Spleen (tissue), 11 donors: ENCODE measurements at regions not wholly inside any gene's neighbourhood (a gene's known extent, or its start where the extent isn't known, plus 50 kb on each side); places are given as distances from the start of the nearest gene placed in this dataset.

Experiments
- DNase-seq: peaks from one replicate; pipeline ENCODE4 v3.0.0-alpha.2; 2020
- H3K27ac ChIP-seq, 8 donors: fragments of 200-600 bp; sonication (generic) in 7 of 8; 1 replicate in 4 of 8; 2 replicates in 4 of 8; pipeline versions ENCODE4 v1.5.0 to v1.8.0; 2016 to 2021; ENCODE audit warnings: inconsistent platforms in 4 of 8, mild to moderate bottlenecking in 4 of 8, moderate library complexity in 1 of 8
- H3K27me3 ChIP-seq, 7 donors: fragments of 200-600 bp; sonication (generic) in 6 of 7; replicated peaks in 1 of 7; 1 replicate in 4 of 7; 2 replicates in 3 of 7; pipeline versions ENCODE4 v1.5.0 to v1.8.0; 2016 to 2021; ENCODE audit warnings: inconsistent platforms in 3 of 7, mild to moderate bottlenecking in 1 of 7
- H3K36me3 ChIP-seq, 6 donors: fragments of 200-600 bp; sonication (generic) in 5 of 6; 1 replicate in 4 of 6; 2 replicates in 2 of 6; pipeline versions ENCODE4 v1.5.0 to v1.8.0; 2016 to 2021; ENCODE audit warnings: inconsistent platforms in 2 of 6
- H3K4me1 ChIP-seq, 6 donors: fragments of 200-600 bp; sonication (generic) in 5 of 6; 1 replicate in 3 of 6; 2 replicates in 3 of 6; pipeline versions ENCODE4 v1.5.0 to v1.8.0; 2016 to 2021; ENCODE audit warnings: inconsistent platforms in 3 of 6
- H3K4me3 ChIP-seq, 8 donors: fragments of 200-600 bp; sonication (generic) in 7 of 8; 1 replicate in 4 of 8; 2 replicates in 4 of 8; pipeline versions ENCODE4 v1.5.0 to v1.8.0; 2016 to 2021; ENCODE audit warnings: inconsistent platforms in 4 of 8, mild to moderate bottlenecking in 4 of 8, moderate library complexity in 2 of 8
- H3K9me3 ChIP-seq, 8 donors: fragments of 200-600 bp; sonication (generic) in 7 of 8; 1 replicate in 4 of 8; 2 replicates in 4 of 8; pipeline versions ENCODE4 v1.5.0 to v1.8.0; 2016 to 2021; ENCODE audit warnings: inconsistent platforms in 4 of 8
- CTCF ChIP-seq, 11 experiments: fragments of 200-600 bp in 7 of 11; fragments of 450-650 bp in 4 of 11; sonication (generic) in 4 of 11; IDR thresholded peaks in 8 of 11; conservative IDR thresholded peaks in 3 of 11; 1 replicate in 7 of 11; 2 replicates in 4 of 11; pipeline versions ENCODE4 v1.4.0 to v1.8.0; 2016 to 2021; ENCODE audit warnings: antibody characterized with exemption in 11 of 11, inconsistent platforms in 4 of 11, mild to moderate bottlenecking in 1 of 11
- POLR2A ChIP-seq, 3 donors: fragments of 450-650 bp; IDR thresholded peaks; one replicate each; pipeline ENCODE4 v1.5.1; 2017; ENCODE audit warnings: antibody characterized with exemption in 3 of 3, mild to moderate bottlenecking in 1 of 3
- POLR2AphosphoS5 ChIP-seq, 3 donors: sonication (generic); formaldehyde crosslinking; IDR thresholded peaks; one replicate each; pipeline ENCODE4 v1.5.1; 2017; ENCODE audit warnings: antibody characterized with exemption in 3 of 3
- WGBS, 5 donors: extraction: QIAGEN DNeasy Blood & Tissue Kit in 3 of 5; methylation state at CpG; one replicate each; pipeline versions ENCODE4 v1.1.5 to v1.1.7; 2013 to 2018; 5-methylcytosine and 5-hydroxymethylcytosine counted together
- intact Hi-C: fragments of 100-400 bp; cut with DNase I; formaldehyde crosslinking; loops from one replicate; pipeline ENCODE4 v1.15.0; 2023; ENCODE audit warnings: low total_unique reads
- donor health status: healthy with polysubstance abuse.
- donor health status: DM: no; HTN: no; CAD: no; lungs with moderate emphysema.
- donor health status: DM: no; HTN: no; CAD: no.
- donor health status: Bipolar disorder and iron deficiency.
- donor health status: healthy.
- donor health status: DM: no; HTN: no; CAD: no.
- donor health status: DM: yes; HTN: yes; CAD: no.

GRCh38 chr18:56298935-56299334 is 339.5 kb downstream of the TXNL1 start:
- no peak for TF ChIP-seq CTCF (IDR thresholded peaks at IDR 0.05 in 8 of 11, conservative IDR thresholded peaks at IDR 0.05 in 3 of 11)
- TF ChIP-seq POLR2AphosphoS5 (IDR thresholded peaks at IDR 0.05), result no peak
- no peak for TF ChIP-seq POLR2A (IDR thresholded peaks at IDR 0.05)
- DNase-seq, result no peak
- WGBS, 5 donors, result 79 to 90% (median 86%) methylated on average over 1 of the region's 1 CpG

DNA sequence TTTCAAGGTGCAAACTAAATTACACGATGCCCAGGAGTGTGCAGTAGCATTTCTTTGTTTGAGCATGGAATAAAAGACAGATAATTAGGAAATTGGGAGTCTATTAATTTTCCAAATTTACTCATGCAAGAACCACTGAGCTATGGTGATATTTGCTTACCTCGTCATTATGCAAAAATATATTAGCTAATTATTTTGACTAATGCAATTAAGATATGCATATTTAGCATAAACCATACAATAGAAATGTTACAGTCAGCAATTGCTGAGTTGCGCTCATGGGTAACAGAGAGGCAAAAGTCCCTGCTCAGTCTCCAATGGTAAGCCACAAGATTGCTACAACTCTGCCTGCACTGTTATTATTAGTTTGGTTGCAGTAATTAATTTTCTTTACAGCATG is 342.0 kb downstream of the TXNL1 start:
- Histone ChIP-seq H3K4me1 (peaks cover 0 to 7% (median 0%) of the 10 kb centered on the region in 6 donors), H3K4me3 (no peak overlapping the region), H3K36me3 (no peaks in the 10 kb centered on the region), H3K27ac (no peak overlapping the region), H3K9me3 (no peaks in the 10 kb centered on the region), H3K27me3 (no peaks in the 10 kb centered on the region)
- DNase-seq, result no peak
- intact Hi-C loops, result no loop called here
- no peak for TF ChIP-seq POLR2A (IDR thresholded peaks at IDR 0.05)
- no peak for TF ChIP-seq CTCF (IDR thresholded peaks at IDR 0.05 in 8 of 11, conservative IDR thresholded peaks at IDR 0.05 in 3 of 11)
- no peak for TF ChIP-seq POLR2AphosphoS5 (IDR thresholded peaks at IDR 0.05)
- WGBS, 5 donors, result 87 to 96% (median 93%) methylated on average over 3 of the region's 3 CpGs

More at GRCh38 chr18:56298935-56299334, 339.5 kb downstream of the TXNL1 start:
- Histone ChIP-seq H3K4me3 (no peak overlapping the region), H3K4me1 (peaks cover 0 to 7% (median 0%) of the 10 kb centered on the region in 6 donors), H3K27me3 (no peaks in the 10 kb centered on the region), H3K36me3 (no peaks in the 10 kb centered on the region), H3K27ac (no peak overlapping the region), H3K9me3 (no peaks in the 10 kb centered on the region)
- intact Hi-C loops, result no loop called here

- intact Hi-C loops, result no loop called here
- TF ChIP-seq POLR2A (IDR thresholded peaks at IDR 0.05) (no peak), CTCF (IDR thresholded peaks at IDR 0.05 in 8 of 11, conservative IDR thresholded peaks at IDR 0.05 in 3 of 11) (no peak), POLR2AphosphoS5 (IDR thresholded peaks at IDR 0.05) (no peak)
- peaks cover 0 to 7% (median 0%) of the 10 kb centered on the region in 6 donors for H3K4me1 ChIP-seq
- no peak for DNase-seq
- 23 to 37% (median 26%) methylated on average over 5 of the region's 5 CpGs for WGBS, 5 donors
- no peaks in the 10 kb centered on the region for H3K9me3 ChIP-seq
- no peaks in the 10 kb centered on the region for H3K27me3 ChIP-seq
- H3K27ac ChIP-seq, result no peak overlapping the region
- H3K4me3 ChIP-seq, result no peak overlapping the region
- H3K36me3 ChIP-seq, result no peaks in the 10 kb centered on the region
These were observed 343.8 kb downstream of the TXNL1 start for GRCh38 chr18:56294484-56295183.

DNA sequence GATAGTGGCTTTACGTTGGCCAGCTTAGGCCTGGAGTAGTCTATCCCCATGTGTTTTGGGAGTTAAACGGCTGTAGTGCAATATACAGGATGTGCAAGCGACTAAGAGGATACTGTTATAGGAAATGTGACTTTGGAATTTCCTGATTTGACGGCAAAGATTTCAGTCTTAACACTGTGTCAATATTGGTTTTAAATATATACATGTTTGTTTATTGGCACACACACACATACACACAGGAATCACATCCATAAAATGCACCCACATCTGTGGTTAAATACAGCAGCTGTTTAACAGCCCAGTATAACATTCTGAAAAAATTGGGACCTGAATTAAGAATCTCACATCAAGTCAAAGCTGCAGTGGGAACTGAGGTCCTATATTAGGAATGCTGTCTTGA is 347.1 kb downstream of the TXNL1 start:
- H3K9me3 ChIP-seq, result no peaks in the 10 kb centered on the region
- H3K4me1 ChIP-seq, result peaks cover 0 to 7% (median 0%) of the 10 kb centered on the region in 6 donors
- H3K27me3 ChIP-seq, result no peaks in the 10 kb centered on the region
- no peak overlapping the region for H3K27ac ChIP-seq
- H3K36me3 ChIP-seq, result no peaks in the 10 kb centered on the region
- DNase-seq, result no peak
- no peak overlapping the region for H3K4me3 ChIP-seq
- TF ChIP-seq POLR2A (IDR thresholded peaks at IDR 0.05), result no peak
- no peak for TF ChIP-seq CTCF (IDR thresholded peaks at IDR 0.05 in 8 of 11, conservative IDR thresholded peaks at IDR 0.05 in 3 of 11)
- no peak for TF ChIP-seq POLR2AphosphoS5 (IDR thresholded peaks at IDR 0.05)
- WGBS, 5 donors, result 49 to 63% (median 54%) methylated on average over 4 of the region's 4 CpGs
- intact Hi-C loops, result no loop called here
